ENCODE measurements at regions not wholly inside any gene's neighbourhood (a gene's known extent, or its start where the extent isn't known, plus 50 kb on each side); places are given as distances from the start of the nearest gene placed in this dataset.

DNA sequence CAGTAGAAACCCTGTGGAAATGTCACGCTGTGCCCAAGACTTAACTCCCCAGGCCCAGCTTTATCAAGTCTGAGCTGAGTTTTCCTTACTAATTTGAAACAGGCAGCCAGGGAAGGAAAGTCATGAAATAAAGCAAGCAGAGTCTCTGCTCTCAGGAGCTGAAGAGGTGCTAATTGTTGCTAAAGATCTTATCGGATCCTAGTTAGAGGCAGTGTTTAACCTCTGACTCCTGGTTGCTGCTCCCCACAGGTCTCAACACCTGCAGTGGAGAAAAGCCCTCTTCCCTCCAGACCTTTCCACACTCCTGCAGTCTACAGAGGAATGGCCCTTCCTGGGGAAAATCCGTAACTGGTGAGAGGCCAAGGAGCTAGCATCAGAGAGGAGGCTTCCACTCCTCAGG lies 628.2 kb downstream of the NTRK3 start:
- DNase-seq: no peak

DNA sequence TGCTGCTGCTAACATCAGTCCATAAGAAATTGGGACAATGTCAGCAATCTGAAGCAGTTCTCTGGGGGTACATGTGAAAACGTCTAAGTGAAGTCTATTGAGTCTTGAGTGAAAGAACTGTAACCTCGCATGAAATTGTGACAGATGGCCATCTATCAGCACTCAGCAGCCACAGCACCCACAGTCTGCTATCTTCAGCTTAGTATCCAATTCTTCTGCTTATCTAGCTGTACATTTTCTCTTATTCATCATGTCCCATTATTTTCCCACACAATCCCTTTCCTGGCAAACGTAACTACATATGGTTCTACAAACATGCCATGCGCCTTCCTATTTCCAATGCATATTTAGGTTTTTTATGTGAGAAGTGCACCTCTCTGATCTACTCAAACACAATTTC lies 629.7 kb downstream of the NTRK3 start:
- DNase-seq: no peak

GRCh38 chr15:87623832-87624231 lies 632.7 kb downstream of the NTRK3 start:
- DNase-seq: no peak

GRCh38 chr15:87620393-87620792 lies 636.1 kb downstream of the NTRK3 start:
- no peak for DNase-seq

DNA sequence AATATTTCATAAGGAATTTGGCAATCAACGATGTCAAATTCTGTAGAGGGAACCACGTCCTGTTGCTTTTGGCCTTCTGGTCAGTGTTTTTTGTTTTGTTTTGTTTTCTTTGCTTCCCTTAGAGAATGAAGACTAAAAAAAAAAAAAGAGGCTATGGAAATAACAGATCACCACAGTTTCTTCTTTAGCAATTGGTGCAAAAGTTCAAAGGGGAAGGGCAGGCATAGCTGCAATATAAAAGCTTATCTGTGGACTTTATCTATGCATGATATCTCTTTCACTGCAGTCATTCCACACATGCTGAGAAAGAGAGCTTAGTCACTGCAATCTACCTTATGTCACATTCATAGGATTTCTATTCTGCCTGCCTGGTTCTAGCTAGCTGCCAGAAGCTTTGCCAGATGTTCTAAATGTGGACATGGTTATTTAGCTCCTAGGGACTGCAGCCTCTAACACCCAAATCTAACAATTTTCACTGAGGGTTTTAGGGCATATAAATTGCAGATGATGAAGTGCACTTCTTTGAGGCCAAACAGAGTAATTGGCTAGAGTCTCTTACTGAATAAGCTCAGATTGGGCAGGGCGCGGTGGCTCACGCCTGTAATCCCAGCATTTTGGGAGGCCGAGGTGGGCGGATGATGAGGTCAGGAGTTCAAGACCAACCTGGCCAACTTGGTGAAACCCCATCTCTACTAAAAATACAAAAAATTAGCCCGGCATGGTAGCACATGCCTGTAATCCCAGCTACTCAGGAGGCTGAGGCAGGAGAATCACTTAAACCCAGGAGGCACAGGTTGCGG lies 637.2 kb downstream of the NTRK3 start:
- DNase-seq: no peak

- no peak for DNase-seq
These were observed 638.3 kb downstream of the NTRK3 start for GRCh38 chr15:87618203-87618725.

- no peak for DNase-seq
These were observed 641.8 kb downstream of the NTRK3 start for GRCh38 chr15:87614704-87615103.

DNA sequence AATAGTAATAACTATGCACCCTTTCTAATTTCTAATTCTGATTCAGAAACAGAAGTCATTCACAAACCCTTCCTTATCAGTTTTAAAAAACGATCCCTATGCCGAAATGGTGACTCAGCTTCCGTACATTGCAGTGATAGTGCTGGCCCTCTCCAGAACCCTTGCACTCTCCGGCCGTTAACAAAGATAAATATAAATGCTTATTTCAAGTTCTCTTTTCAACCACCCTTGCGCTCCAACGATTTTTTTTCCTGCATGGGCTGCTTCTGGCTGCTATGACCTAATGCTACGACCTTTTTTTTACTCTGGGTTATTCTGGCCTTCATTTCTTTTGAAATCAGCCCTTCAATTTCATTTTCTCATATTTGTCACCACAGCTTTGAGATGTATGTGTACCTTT lies 646.2 kb downstream of the NTRK3 start:
- DNase-seq: no peak

DNA sequence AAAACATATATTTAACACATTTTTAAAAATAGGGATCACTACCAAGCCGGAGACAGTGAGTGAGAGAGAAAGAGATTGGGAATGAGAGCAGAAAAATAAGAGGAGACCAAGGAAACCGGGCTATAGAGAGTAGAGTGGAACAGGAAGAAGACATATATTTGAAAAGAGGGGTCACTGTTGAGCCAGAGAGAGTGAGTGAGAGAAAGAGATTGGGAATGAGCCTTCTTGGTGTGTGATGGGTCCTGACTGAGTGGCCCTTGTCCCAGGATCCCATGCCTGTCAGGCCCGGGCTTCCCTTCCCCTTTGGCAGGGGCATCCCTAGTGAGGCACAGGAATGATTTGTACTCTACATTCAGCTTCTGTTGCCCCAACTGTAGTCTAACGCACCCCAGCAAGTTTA lies 646.6 kb downstream of the NTRK3 start:
- no peak for DNase-seq

- DNase-seq: no peak
These were observed 647.1 kb downstream of the NTRK3 start for GRCh38 chr15:87609474-87609873.

DNA sequence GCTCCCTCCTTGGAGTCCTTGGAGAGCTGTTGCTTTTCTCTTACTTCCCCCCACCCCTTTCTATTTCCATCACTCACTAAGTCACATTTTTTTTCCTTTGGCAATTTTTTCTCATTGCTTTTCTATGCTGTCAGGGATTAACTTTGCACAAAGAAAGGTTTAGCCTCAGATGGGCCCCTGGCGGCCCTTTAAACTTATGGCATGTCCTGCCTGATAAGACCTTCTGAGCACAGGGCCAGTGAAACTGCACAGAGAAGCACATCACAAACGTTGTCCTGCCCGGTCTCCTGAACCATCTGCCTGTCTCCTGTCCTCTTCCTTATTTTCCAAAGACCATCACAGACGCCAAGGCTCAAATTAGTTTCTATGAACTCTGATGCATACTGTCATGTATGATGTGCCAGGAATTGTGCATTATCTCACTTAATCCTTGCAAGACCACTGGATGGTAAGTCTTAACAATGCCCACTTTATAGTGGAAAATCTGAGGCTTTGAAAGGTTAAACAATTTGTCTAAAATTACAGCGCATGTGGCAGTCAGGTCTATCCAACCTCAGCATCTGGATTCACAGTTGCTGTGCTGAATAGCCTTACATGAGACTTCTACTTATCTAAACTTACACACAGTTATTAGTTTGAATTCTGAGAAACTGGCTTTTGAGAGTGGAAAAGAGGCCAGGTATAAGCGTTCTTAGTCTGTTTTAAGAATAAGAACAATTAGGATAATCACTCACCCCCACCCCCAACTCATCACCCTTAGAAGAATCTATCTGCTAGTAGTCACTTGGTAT lies 648.1 kb downstream of the NTRK3 start:
- no peak for DNase-seq

- DNase-seq: no peak
These were observed 649.6 kb downstream of the NTRK3 start for GRCh38 chr15:87606971-87607370.

GRCh38 chr15:87604857-87605446 lies 651.6 kb downstream of the NTRK3 start:
- peak; percentile 9 for DNase-seq

- no peak for DNase-seq
These were observed 654.2 kb downstream of the NTRK3 start for GRCh38 chr15:87602371-87602770.

GRCh38 chr15:87599616-87600015 lies 656.9 kb downstream of the NTRK3 start:
- no peak for DNase-seq

GRCh38 chr15:87597346-87598052 lies 659.0 kb downstream of the NTRK3 start:
- DNase-seq: peak; percentile 6

DNA sequence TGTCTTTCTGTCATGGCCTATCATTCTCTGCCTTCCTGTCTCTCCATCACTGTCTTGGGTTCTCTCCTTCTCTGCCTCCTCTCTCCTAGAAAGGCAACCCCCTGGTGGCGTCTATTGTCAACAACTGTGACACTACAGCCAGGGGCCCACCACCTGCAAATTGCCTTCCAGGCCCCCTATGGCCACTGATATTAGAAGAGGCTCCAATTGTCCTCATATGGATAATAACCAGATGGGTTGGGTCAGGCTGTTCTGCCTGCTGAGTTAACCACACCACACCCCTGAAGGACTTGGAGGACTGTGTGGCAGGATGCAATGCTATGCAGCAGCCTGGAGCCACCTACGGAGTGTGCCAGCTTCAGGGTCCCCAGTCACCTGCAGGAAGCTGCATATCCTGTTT lies 665.0 kb downstream of the NTRK3 start:
- DNase-seq: no peak

DNA sequence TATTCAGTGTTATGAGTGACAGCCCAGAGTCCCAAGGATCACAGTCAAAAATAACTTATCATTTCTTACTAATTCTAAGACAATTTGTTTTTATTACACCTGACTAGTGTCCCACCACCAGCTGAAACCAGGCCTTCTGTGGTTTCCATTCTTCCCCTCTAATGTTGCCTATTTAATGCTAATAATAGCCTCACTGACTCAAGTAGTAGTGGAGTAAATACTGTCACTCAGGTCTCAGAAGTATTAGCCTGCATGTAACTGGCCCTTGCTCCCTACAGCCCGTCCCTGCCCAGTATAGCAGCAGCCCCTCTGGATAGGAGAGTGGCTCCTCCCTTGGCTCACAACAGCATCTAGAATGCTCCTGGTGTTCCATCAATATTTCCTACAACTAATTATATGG lies 665.5 kb downstream of the NTRK3 start:
- no peak for DNase-seq

DNA sequence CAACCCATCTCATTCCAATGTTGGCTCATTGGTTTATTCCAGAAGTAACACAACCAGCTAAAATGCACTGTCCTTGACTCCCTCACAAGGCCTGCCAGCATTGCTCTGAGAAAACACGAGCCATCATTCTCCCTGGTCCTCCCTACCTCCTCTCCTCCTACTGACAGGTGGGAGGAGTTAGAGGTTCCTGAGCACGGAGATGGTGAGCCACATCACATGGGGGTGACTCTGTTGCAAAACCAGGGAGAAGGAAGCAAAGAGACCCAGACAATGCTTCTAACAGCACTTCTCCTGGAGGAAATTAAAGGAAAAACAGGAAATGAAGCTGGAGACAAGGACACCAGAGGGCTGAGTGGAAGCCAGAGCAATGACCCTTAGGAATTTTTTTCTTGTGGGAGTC lies 667.4 kb downstream of the NTRK3 start:
- DNase-seq: no peak

GRCh38 chr15:87582169-87582568 lies 674.4 kb downstream of the NTRK3 start:
- DNase-seq: no peak

DNA sequence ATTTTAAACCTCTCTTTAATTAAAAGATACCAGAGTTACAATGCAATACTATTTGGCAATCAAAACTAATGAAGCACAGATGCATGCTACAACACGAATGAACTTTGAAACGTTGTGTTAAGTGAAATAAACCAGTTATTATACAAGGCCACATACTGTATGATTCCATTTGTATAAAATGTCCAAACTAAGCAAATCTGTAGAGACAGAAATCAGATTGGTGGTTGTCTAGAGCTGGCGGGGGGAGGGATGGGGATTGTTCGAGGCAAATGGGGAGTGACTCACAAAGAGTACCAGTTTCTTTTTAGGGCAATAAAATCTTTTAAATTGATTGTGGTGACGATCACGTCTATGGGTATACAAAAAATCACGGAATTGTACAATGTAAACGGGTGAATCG lies 677.0 kb downstream of the NTRK3 start:
- DNase-seq: no peak

GRCh38 chr15:87578776-87579175 lies 677.8 kb downstream of the NTRK3 start:
- DNase-seq: no peak

DNA sequence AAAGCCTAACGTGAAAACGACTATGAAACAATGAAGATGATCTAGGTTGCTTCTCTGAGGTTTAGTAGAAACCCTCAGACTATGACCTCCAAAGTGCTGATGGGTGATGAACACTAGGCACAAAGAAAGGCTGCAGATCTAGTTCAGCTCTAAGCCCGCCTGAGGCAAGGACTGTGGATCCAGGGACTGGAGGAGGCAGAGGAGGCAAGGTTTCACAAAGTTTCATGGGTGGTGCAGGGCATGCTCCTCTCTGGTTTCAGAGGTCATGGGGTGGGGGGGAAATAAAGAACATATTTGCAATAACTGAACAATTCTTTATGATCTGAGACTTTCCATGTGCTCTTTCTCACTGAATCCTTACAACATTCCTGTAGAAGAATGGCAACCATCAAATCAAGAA lies 679.2 kb downstream of the NTRK3 start:
- no peak for DNase-seq

Data from stimulated activated CD4-positive, alpha-beta T cell treated with anti-CD3 and anti-CD28 coated beads, Interleukin-4, amount 100 ng/mL, for 24 hours (primary cell).